ENCODE measurements at regions not wholly inside any gene's neighbourhood (a gene's known extent, or its start where the extent isn't known, plus 50 kb on each side); places are given as distances from the start of the nearest gene placed in this dataset.

- no peaks in the 10 kb centered on the region for H3K9me3 ChIP-seq (ENCODE audit: low read length)
- H3K9ac ChIP-seq (ENCODE audit: low read length): no peak overlapping the region
- H3K27ac ChIP-seq (ENCODE audit: low read depth, low read length): no peak overlapping the region
- H3K27me3 ChIP-seq (ENCODE audit: control insufficient read depth in 1 of 2, insufficient read depth in 2 of 2, low read length in 2 of 2): no peaks in the 10 kb centered on the region
- no peaks in the 10 kb centered on the region for H3K4me1 ChIP-seq (ENCODE audit: insufficient read depth, low read length)
- no peak overlapping the region for H3K4me3 ChIP-seq (ENCODE audit: low read depth in 1 of 2, low read length in 2 of 2)
- H3K36me3 ChIP-seq (ENCODE audit: insufficient read depth, low read length): no peaks in the 10 kb centered on the region
Observed at GRCh38 chr20:6886065-6886729, 118.7 kb downstream of the BMP2 start.

DNA sequence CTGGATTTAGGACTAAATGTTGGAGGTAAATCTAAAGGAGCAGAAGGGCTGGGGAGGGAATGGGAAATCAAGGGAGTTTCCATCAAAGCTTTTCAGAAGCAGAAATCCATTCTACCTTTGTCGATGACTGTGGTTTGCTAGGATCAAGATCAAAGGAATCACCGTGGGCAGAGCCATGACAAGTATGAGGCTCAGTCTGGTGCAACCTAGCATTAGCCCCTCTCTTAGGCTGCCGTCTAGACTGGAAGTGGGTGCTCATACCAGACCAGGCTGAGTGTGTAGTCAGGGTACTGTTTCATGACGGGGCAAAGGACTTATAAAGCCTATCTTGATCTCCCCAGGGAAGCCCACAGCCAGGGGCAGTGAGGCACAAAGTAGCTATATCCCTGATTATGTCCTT, 120.5 kb downstream of the BMP2 start:
- H3K36me3 ChIP-seq (ENCODE audit: insufficient read depth, low read length): no peaks in the 10 kb centered on the region
- H3K4me1 ChIP-seq (ENCODE audit: insufficient read depth, low read length): no peaks in the 10 kb centered on the region
- H3K27me3 ChIP-seq (ENCODE audit: control insufficient read depth in 1 of 2, insufficient read depth in 2 of 2, low read length in 2 of 2): no peaks in the 10 kb centered on the region
- H3K9ac ChIP-seq (ENCODE audit: low read length): no peak overlapping the region
- no peaks in the 10 kb centered on the region for H3K9me3 ChIP-seq (ENCODE audit: low read length)
- H3K4me3 ChIP-seq (ENCODE audit: low read depth in 1 of 2, low read length in 2 of 2): no peak overlapping the region
- no peak overlapping the region for H3K27ac ChIP-seq (ENCODE audit: low read depth, low read length)

DNA sequence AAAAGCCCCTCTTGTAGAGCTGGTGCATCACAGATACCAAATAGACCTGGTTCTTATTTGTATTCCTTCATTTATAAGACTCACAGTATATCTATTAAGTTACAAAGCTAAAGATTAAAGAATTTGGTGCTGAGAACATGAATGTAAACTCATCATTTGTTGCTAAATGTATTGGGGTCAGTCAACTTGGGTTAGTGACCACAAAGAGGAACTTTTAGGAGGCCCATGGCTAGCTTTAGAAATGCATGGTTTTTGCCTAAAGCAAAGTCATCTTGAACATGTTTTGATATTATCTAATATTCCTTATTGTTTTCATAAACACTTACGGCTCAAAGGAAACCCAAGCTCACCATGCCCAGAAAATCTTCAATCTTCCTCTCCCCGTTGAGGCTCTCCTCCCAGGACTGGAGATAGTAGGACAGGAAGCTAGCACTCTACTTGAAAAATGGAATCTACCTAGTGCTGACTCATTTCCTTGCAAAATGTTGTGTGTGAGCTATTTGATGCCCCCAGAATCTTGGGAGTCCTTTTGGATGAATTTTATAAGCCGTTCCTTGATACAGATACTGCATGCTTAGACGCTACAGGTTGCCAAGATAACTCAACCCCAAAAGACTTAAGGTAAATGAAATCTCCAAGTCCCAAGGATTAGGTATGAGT, 121.4 kb downstream of the BMP2 start:
- Histone ChIP-seq H3K27ac (ENCODE audit: low read depth, low read length) (no peak overlapping the region), H3K4me1 (ENCODE audit: insufficient read depth, low read length) (no peaks in the 10 kb centered on the region), H3K27me3 (ENCODE audit: control insufficient read depth in 1 of 2, insufficient read depth in 2 of 2, low read length in 2 of 2) (no peaks in the 10 kb centered on the region), H3K36me3 (ENCODE audit: insufficient read depth, low read length) (no peaks in the 10 kb centered on the region), H3K4me3 (ENCODE audit: low read depth in 1 of 2, low read length in 2 of 2) (no peak overlapping the region), H3K9me3 (ENCODE audit: low read length) (no peaks in the 10 kb centered on the region), H3K9ac (ENCODE audit: low read length) (no peak overlapping the region)

GRCh38 chr20:6892724-6893123, 125.2 kb downstream of the BMP2 start:
- Histone ChIP-seq H3K4me1 (ENCODE audit: insufficient read depth, low read length) (no peaks in the 10 kb centered on the region), H3K9ac (ENCODE audit: low read length) (no peak overlapping the region), H3K9me3 (ENCODE audit: low read length) (no peaks in the 10 kb centered on the region), H3K27ac (ENCODE audit: low read depth, low read length) (no peak overlapping the region), H3K27me3 (ENCODE audit: control insufficient read depth in 1 of 2, insufficient read depth in 2 of 2, low read length in 2 of 2) (no peaks in the 10 kb centered on the region), H3K36me3 (ENCODE audit: insufficient read depth, low read length) (no peaks in the 10 kb centered on the region), H3K4me3 (ENCODE audit: low read depth in 1 of 2, low read length in 2 of 2) (no peak overlapping the region)

DNA sequence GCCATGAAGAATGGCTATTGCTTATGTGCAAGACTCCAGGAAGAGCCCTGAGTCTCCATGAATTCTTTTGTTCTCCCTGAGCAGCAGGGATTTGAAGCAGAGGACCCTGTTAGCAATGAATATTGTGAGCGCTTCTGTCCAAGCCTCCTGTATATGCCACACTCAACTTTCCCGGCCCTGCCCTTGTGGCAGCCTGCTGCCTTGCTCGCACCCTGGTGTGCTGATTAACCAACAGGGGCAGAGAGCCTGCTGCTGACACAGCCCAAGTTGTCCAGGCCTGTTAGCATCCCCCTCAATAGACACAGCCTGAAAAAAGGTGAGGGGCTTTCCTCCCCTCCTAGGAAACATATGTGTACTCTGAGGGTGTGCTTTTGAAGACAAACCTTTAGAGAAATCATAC, 131.4 kb downstream of the BMP2 start:
- no peaks in the 10 kb centered on the region for H3K9me3 ChIP-seq (ENCODE audit: low read length)
- H3K36me3 ChIP-seq (ENCODE audit: insufficient read depth, low read length): no peaks in the 10 kb centered on the region
- no peak overlapping the region for H3K27ac ChIP-seq (ENCODE audit: low read depth, low read length)
- H3K4me3 ChIP-seq (ENCODE audit: low read depth in 1 of 2, low read length in 2 of 2): no peak overlapping the region
- no peaks in the 10 kb centered on the region for H3K27me3 ChIP-seq (ENCODE audit: control insufficient read depth in 1 of 2, insufficient read depth in 2 of 2, low read length in 2 of 2)
- no peaks in the 10 kb centered on the region for H3K4me1 ChIP-seq (ENCODE audit: insufficient read depth, low read length)
- H3K9ac ChIP-seq (ENCODE audit: low read length): no peak overlapping the region

DNA sequence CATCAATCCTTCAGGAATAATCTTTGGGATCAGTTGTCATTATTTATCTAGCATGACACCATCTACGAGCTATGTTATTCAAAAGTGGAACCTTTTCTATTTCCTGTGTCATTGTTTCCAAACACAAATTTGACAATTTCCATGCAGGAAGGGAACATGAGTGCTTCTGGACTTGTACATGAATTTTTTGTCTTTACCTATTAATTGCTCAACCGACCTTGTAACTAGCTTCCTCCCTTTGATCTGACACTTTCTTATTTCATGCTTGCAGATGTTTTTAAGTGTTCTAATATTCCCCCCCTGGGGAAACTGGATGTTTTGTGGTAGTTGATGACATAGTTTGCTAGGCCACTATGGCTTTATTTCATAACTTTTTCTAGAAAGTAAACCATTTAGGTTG, 139.4 kb downstream of the BMP2 start:
- no peaks in the 10 kb centered on the region for H3K27me3 ChIP-seq (ENCODE audit: control insufficient read depth in 1 of 2, insufficient read depth in 2 of 2, low read length in 2 of 2)
- no peak overlapping the region for H3K9ac ChIP-seq (ENCODE audit: low read length)
- H3K27ac ChIP-seq (ENCODE audit: low read depth, low read length): no peak overlapping the region
- H3K4me3 ChIP-seq (ENCODE audit: low read depth in 1 of 2, low read length in 2 of 2): no peak overlapping the region
- H3K4me1 ChIP-seq (ENCODE audit: insufficient read depth, low read length): no peaks in the 10 kb centered on the region
- H3K36me3 ChIP-seq (ENCODE audit: insufficient read depth, low read length): no peaks in the 10 kb centered on the region
- no peaks in the 10 kb centered on the region for H3K9me3 ChIP-seq (ENCODE audit: low read length)

- Histone ChIP-seq H3K9me3 (ENCODE audit: low read length) (no peaks in the 10 kb centered on the region), H3K9ac (ENCODE audit: low read length) (no peak overlapping the region), H3K27ac (ENCODE audit: low read depth, low read length) (no peak overlapping the region), H3K4me3 (ENCODE audit: low read depth in 1 of 2, low read length in 2 of 2) (no peak overlapping the region), H3K27me3 (ENCODE audit: control insufficient read depth in 1 of 2, insufficient read depth in 2 of 2, low read length in 2 of 2) (no peaks in the 10 kb centered on the region), H3K36me3 (ENCODE audit: insufficient read depth, low read length) (no peaks in the 10 kb centered on the region), H3K4me1 (ENCODE audit: insufficient read depth, low read length) (no peaks in the 10 kb centered on the region)
Observed at GRCh38 chr20:6908673-6909072, 141.2 kb downstream of the BMP2 start.

GRCh38 chr20:6909608-6910007, 142.1 kb downstream of the BMP2 start:
- Histone ChIP-seq H3K9ac (ENCODE audit: low read length) (no peak overlapping the region), H3K27me3 (ENCODE audit: control insufficient read depth in 1 of 2, insufficient read depth in 2 of 2, low read length in 2 of 2) (no peaks in the 10 kb centered on the region), H3K27ac (ENCODE audit: low read depth, low read length) (no peak overlapping the region), H3K9me3 (ENCODE audit: low read length) (no peaks in the 10 kb centered on the region), H3K4me3 (ENCODE audit: low read depth in 1 of 2, low read length in 2 of 2) (no peak overlapping the region), H3K36me3 (ENCODE audit: insufficient read depth, low read length) (no peaks in the 10 kb centered on the region), H3K4me1 (ENCODE audit: insufficient read depth, low read length) (no peaks in the 10 kb centered on the region)

DNA sequence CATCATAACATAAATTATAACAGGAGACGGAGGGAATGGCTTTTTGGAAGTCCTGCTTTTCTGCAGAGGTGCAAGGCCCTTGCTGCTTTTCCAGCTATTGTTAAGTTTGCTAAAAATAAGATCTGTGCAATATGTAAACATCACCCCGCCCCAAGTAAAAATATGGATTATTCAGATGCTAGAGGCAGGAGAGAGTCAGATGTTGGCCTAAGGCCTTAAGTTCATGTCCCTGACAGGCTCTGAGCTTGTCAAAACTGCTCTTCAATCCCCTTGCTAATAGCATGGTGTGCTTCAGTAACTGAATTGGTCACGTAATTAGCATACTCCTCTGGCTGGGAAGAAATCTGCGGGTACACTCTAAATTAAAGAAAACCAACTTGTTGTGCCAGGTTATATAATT, 147.5 kb downstream of the BMP2 start:
- Histone ChIP-seq H3K36me3 (ENCODE audit: insufficient read depth, low read length) (no peaks in the 10 kb centered on the region), H3K27me3 (ENCODE audit: control insufficient read depth in 1 of 2, insufficient read depth in 2 of 2, low read length in 2 of 2) (no peaks in the 10 kb centered on the region), H3K4me3 (ENCODE audit: low read depth in 1 of 2, low read length in 2 of 2) (no peak overlapping the region), H3K27ac (ENCODE audit: low read depth, low read length) (no peak overlapping the region), H3K9me3 (ENCODE audit: low read length) (no peaks in the 10 kb centered on the region), H3K9ac (ENCODE audit: low read length) (no peak overlapping the region), H3K4me1 (ENCODE audit: insufficient read depth, low read length) (no peaks in the 10 kb centered on the region)

DNA sequence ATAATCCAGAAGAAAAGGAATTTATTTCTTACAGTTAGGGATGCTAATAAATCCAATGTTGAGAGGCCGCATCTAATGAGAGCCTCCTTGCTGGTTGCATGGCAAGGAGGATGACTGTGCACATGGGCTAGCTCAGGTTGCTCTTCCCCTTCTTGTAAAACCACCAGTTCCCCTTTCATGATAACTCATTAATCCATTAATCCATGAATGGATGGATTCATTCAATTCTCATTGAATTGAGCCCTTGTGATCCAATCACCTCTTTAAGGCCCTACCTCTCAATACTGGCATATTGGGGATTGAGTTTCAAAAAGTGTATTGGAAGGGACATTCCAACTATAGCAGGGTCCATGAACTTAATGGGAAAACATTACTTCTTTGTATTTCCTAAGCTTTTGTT, 149.5 kb downstream of the BMP2 start:
- H3K27ac ChIP-seq (ENCODE audit: low read depth, low read length): no peak overlapping the region
- H3K4me1 ChIP-seq (ENCODE audit: insufficient read depth, low read length): no peaks in the 10 kb centered on the region
- no peaks in the 10 kb centered on the region for H3K36me3 ChIP-seq (ENCODE audit: insufficient read depth, low read length)
- H3K9ac ChIP-seq (ENCODE audit: low read length): no peak overlapping the region
- no peaks in the 10 kb centered on the region for H3K9me3 ChIP-seq (ENCODE audit: low read length)
- H3K4me3 ChIP-seq (ENCODE audit: low read depth in 1 of 2, low read length in 2 of 2): no peak overlapping the region
- no peaks in the 10 kb centered on the region for H3K27me3 ChIP-seq (ENCODE audit: control insufficient read depth in 1 of 2, insufficient read depth in 2 of 2, low read length in 2 of 2)

GRCh38 chr20:6919792-6920468, 152.4 kb downstream of the BMP2 start:
- no peak overlapping the region for H3K27ac ChIP-seq (ENCODE audit: low read depth, low read length)
- no peaks in the 10 kb centered on the region for H3K27me3 ChIP-seq (ENCODE audit: control insufficient read depth in 1 of 2, insufficient read depth in 2 of 2, low read length in 2 of 2)
- H3K4me1 ChIP-seq (ENCODE audit: insufficient read depth, low read length): no peaks in the 10 kb centered on the region
- no peak overlapping the region for H3K4me3 ChIP-seq (ENCODE audit: low read depth in 1 of 2, low read length in 2 of 2)
- H3K9me3 ChIP-seq (ENCODE audit: low read length): no peaks in the 10 kb centered on the region
- H3K9ac ChIP-seq (ENCODE audit: low read length): no peak overlapping the region
- H3K36me3 ChIP-seq (ENCODE audit: insufficient read depth, low read length): no peaks in the 10 kb centered on the region

All from muscle layer of colon (tissue), 2 donors.